GM18909 (cell line): ENCODE measurements at regions not wholly inside any gene's neighbourhood (a gene's known extent, or its start where the extent isn't known, plus 50 kb on each side); places are given as distances from the start of the nearest gene placed in this dataset.
A peak's percentile ranks its signal among the peaks of the same experiment; 100 is the strongest.

Experiments
- ATAC-seq: cut with Tn5 transposase; IDR thresholded peaks from one replicate; pipeline ENCODE4 v1.9.1; 2021; ENCODE audit warnings: mild to moderate bottlenecking; ENCODE audit not compliant: unreplicated experiment, poor library complexity

DNA sequence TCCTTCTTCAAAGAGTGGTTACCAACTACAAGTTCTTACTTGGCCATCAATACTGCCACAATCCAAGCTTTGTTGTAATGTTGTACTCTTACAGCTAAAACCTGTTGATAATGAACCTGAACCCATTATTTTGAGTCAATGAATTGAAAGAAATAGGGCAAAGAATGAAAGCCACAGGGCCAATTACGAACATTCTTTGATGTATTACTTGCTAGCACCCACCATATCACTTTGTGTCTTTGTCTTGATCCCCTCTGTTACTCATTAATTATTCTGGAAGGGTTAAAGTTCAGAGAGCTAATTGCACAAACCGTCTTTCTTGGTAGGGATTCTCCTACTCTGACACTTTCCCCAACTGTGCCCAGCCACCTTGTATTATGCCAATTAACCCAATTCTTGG is 53.2 kb upstream of the TFEC start:
- ATAC-seq = no peak

DNA sequence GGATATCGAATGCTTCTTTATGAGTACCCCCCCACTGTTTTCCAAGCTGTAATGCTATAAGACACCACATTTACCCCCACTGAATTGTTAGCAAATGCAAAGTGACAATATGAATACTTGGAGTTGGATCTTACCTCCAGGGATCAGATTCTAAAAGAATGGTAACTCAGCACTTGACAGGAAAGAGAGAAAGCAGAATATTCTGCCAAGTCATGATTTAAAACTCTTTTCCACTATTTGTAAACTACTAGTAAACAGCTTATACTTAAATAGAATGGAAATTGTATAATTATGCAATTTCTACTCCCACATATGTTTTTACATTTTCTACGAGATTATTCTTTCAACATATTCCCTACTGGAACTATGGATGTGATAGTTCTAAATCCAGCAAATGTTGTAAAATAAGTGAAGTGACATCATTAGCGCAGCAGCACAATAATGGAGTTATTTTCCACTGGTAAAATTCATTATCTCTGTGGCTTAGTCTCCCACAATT is 56.0 kb upstream of the TFEC start:
- no peak for ATAC-seq

DNA sequence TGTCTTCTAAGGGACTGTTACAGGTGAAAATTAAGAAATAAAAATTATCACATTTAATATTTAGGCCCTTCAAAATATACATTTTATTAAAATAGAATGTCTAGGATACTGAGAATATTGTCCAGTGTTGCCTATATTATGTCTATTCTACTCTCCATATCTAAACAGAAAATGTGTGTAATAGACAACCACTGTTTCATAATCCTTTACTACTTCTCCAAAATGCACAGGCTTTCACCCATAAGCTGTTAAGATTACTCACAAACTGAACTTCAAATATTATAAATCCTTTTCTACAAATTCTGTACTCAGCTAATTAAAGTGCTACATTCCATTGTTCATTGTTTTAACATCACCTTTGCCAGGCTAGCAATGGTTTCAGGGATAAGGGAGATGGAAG is 56.7 kb upstream of the TFEC start:
- ATAC-seq = no peak

DNA sequence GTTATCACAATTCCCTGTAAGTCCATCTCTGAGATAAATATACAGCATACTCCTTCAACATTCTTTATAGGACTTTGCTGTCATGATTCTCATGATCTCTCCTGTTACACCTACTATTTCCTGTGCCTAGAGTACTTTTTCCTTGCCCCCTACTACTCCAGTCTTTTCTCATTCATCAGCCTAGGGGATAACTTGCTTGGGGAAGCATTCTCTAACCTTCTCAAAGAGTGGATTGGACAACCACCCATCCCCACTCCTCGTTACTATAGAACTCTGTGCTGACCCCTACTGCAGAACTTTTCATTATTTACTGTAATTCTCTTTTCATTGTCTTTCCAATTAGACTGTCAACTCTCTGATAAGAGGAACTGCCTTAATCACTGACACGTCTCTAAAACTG is 57.4 kb upstream of the TFEC start:
- ATAC-seq = no peak

DNA sequence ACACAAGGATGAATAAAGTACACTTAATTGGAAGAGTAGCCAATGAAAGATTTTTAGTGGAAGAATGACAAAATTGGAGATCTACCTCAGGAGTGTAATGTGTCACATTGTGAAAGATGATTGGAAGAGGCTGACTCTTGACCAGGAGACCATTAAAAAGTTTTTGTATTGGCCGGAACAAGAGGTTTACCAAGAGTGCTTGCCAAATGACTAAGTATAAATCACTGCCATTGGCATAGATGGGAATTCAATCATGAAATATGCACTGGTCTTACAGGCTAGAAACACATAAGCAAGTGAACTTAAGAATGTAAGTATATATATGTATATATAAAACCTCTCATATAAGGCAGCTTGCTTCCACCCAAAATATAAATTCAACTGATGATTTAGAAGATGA is 58.7 kb upstream of the TFEC start:
- no peak for ATAC-seq

DNA sequence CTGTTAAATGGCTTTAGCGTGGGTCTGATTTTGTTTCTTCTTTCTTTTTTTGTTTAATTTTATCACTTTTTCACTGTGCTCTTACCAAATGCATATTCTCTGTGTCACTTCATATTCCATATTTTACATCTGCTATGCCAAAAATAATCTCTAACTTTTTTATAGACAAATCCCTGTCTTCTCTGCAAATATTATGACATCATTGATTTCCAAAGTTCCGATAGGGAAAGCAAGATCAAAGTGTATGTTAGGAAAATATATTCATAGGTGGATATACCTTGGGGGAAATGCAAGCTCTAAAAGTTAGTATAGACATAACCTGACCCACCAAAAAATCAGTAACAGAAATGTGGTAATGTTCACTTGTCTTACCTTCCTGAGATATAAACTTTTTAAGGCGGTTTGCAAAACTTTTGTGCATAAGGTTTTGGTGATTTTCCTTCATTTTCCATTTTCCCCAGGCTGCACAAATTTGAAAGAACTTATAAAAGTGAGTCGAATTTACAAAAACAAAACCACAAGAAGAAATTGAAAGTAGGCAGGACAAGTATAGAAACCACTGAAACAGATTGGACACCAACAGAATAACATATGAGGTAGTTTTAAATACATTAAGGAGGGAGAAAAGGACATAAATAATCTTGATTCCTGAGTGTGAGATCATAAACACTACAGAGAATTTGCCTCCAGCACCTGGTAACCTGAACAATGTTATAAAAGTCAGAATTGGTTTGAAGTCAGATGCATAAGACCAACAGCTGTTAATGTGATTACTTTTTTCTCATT is 63.1 kb upstream of the TFEC start:
- ATAC-seq = no peak

DNA sequence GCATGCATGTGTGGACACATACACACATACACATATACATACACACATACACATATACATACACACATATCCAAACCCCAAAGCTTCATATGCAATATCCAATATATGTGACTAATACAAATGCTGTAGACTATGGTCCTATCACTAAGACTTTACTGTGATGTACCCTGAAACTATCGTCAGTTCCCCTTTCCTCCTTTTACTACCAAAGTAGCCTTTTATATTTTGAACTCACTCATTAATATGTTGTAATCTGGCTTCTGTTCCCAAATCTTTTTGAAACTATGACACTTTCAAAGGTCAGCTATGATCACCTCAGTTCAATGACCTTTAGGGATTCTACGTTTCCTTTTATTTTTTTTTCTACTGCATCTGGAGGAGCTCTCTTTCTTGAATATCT is 64.8 kb upstream of the TFEC start:
- no peak for ATAC-seq

DNA sequence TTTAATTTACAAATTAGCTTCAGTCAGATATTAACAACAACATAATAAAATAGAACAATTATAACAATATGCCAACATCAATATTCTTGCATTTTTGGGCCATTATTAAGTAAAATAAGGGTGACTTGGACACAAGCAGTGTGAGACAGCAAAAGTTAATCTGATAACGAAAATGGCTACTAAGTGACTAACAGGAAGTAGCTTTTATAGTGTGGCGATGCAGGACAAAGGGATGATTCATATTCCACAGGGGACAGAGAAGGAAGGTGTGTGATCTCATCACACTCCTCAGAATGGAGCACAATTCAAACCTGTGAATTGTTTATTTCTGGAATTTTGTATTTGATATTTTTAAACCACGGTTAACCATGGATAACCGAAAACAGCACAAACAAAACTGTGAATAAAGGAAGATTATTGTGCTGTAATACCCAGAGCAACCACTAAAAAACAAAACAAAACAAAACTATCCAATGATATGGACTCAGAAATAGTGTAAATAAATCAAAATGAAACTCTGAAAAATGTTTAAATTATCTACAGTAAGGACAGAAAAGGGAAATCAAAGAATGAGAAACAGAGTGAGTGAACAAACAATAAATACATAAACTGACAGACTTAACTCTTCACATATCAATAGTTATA is 66.9 kb upstream of the TFEC start:
- no peak for ATAC-seq

DNA sequence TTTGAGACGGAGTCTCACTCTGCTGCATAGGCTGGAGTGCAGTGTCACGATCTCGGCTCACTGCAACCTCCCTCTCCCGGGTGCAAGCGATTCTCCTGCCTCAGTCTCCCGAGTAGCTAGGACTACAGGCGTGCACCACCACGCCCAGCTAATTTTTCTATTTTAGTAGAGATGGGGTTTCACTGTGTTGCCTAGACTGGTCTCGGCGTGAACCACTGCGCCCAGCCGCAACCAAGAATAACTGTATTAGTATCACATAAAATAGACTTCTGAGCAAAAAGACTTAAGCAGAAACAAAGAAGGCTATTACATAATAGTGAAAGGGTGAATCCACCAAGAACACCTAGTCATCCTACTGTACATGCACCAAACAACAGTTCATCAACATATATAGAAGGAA is 67.6 kb upstream of the TFEC start:
- no peak for ATAC-seq

DNA sequence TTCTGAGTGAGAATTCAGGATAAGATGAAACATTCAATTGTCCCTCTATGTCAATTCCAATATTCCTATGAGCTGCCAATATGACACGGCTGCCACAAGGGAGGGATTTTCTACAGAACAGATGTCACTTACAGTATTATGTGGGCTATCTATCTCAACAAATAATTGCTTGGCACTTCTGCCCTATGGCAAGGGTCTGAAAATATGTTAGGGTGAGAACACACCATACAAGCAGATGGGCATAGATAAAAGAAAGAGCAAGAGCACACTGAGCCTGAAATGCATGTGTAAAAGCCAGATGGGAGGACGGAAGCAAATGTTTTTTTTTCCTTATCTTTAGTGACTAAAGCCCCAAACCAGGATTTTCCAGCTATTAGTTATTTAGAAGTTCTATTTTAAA is 70.1 kb upstream of the TFEC start:
- no peak for ATAC-seq

DNA sequence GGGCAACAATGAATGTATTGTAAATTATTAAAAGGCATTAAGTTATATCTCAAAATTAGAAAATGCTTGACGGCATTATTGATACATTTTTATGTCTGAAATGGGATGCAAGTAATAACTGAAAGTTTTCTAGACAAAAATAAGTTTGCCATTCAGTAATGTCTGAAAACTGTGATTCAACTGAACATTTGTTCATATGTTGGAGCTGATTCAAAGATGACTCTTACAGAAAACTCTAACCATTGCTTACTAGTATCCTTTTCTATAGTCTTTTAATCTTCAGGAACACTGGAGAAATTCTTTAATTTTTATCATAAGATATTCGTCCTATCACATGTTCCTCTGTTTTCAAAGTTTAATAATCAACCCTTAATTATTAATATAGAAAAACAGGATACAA is 71.1 kb upstream of the TFEC start:
- no peak for ATAC-seq

DNA sequence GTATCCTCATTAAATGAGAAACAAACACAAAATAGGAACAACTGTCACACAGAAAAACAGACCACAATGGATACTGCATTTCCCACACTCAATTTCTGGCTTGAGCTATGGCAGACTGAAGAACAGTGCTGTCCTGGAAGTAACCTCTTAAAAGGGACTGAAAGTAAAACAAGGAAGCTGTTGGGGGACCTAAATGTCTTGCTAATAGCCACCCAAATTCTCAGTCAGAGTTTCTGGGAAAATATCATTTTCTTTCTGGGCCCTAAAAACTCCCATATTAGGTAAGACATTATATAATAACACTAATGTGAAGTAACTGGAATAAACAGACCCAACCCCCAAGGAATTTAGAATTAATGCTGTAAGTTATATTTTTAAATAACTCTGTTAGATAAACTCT is 80.9 kb upstream of the TFEC start:
- ATAC-seq = no peak

DNA sequence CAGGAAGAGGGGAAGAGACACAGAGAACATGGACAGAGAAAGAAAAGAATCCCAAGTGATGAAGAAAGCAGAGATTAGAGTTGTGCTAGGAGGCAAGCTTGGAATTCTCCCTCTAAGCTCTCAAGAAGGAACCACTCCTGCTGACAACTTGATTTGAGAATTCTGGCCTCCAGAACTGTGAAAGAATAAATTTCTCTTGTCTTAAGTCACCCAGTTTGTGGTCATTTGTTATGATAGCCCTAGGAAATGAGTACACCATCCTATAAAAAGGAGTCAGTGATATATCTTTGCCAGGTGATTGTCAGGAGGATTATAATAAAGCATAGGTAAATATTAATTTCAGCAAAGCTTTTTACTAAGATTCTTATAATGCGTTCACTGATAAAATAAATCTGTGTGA is 82.7 kb upstream of the TFEC start:
- ATAC-seq = no peak

DNA sequence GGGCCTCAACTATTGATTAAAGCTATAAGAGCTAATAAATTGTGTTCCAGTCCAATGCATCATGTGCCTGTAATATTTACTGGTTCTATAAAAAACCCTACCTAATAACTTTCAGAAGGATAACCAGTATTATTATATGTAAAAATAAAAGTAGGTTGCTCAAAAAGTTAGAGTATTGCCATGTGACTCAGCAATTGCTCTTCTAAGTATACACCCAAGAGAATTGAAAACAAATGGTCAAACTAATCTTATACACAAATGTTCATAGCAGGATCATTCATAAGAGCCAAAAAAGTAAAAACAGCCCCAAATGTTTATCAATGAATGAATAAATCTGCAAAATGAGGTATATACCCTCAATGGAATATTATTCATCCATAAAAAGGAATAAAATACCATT is 89.5 kb upstream of the TES start:
- no peak for ATAC-seq

DNA sequence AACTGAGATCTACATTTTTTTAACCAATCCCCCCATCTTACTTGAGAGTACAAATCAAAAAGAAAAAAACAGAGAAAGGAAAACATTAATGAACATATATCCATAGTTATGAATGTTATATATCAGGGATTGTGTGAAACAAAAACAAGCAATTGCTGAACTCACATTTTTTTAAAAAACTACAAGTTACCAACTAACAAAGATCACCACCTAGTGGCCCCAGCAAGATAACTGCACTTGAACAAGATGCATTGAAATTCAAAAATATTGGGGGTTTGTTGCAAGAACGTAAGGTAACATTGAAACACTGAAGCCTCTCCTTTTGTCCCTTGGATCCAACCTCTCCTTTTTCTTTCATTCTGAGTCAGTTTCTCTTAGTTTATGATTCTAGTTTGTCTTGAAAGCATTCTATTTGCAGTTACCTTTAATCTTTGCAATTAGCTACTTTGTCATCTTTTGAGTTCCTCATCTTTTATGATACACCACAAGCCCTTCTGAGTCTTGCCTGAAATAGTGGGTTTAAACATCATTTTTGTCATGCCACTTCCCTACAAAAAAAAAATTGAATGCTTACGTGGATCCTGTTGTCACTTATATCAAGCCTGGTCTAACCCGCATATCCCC is 87.3 kb upstream of the TES start:
- ATAC-seq = no peak

DNA sequence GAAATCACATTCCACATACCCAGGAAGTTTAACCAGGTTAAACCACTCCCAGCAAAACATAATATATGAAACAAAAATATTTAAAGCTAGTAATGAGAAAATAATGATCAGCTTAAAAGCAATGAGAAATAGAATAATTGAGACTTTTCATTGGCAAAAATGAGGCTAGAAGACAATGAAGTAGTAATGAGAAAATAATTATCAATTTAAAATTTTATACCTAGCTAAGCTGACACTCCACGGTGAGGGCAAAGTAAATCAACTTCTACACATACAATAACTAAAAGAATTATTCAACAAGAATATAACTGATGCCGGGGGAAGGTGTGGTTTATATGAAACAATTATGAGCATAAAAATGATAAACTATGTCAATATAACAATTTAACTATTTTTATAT is 82.2 kb upstream of the TES start:
- ATAC-seq = no peak

DNA sequence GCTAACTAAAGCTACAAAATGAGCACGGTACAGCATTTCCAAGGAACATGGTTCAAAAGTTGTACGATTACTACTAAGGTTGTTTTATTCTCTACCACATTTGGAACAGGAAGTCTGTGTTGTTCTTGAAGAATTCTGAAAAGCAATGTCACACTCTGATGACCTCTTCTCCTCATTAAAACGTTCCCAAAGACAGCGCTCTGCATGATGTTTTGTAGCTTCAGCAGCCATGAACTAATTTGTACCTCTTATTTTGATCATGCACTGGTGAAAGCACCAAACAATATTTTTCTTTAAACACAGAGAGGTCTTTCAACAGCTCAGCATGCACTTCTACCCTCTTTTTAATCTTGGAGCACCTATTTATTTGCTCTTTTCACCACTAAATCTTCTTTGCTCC is 75.0 kb upstream of the TES start:
- no peak for ATAC-seq

DNA sequence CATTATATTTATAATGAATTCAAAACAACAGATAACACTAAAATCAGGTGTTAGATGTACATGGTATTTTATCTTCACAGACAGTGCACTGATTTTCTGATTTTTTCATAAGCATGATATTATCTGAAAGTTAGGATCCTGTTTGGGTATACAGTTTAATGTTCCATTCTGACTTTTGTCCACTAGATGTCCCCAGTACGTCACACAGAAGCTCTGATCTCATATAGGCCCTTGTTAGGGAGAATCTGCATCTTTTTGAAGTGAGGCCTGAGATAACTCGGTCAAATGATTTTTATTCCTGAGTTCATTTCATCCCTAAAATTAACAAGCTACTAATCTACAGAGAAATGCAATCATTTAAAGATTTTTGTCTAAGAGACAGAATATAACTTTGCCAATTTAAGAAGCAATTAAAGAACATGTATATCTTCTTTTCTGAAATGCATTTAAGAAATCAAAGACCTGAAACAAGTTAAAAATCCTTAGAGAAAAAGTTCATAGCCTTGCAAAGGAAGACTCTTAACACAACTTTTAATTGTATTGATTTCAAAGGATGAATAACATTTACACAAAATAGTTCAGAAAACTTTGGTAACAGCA is 72.0 kb upstream of the TES start:
- ATAC-seq = peak; percentile 92

DNA sequence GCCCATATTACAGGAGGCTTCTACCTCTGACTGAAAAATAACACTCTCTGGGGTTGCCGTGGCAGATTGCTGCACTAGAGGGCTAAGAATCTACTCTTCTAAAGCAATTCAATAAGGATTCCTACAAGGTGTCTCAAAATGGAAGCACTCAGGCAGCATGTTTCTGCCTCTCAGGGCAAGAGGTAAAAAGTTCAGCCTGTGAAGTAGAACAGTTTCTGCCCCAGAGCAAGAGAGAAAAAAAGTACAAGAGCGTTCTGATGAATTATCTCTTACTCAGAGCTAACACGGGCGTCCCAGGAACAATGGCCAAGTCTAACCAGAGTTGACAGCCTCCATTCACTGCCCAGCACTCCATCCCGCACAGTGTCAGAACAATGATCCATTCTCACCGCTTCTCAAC is 71.3 kb upstream of the TES start:
- ATAC-seq = no peak

DNA sequence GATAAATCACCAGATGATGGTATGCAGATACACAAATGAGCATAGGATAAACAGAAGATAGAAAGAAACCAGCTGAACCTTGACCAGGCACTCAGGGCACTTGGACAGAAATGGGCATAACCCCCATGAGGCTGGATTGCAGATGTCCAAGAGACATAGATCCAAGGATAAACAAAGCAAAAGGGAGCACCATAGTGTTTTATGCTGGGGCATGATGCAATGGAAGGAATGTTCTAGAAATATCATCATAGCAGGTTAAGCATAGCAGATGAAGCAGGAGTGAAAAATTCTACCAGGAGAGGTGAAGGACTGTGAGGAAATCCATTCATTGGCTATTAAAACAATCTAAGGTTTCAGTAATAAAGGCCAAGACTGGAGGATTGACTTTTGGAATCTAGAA is 70.5 kb upstream of the TES start:
- no peak for ATAC-seq

DNA sequence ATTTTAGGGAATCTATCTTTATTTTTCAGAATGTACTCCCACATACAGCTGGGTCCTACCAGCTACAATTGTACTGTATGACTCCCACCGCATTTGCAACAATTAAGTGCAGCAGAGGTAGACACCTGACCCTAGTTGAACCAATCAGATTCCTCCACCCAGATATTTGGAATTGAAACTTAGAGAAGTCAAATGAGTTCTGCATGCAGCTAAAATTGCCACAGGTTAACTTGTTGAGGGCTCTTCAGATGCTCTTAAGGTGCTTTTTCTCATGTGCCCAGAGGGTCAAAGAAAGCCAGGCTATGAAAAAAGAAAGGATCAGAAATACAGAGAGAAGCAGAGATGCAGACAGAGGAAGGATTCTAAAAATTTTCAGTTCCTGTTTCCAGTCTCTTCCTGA is 68.0 kb upstream of the TES start:
- ATAC-seq = no peak
